Transverse colon (tissue), 4 donors: ENCODE measurements at regions not wholly inside any gene's neighbourhood (a gene's known extent, or its start where the extent isn't known, plus 50 kb on each side); places are given as distances from the start of the nearest gene placed in this dataset.

Source experiments
- DNase-seq: peaks from one replicate; pipeline ENCODE4 v3.0.0-alpha.2; 2019
- H3K27ac ChIP-seq, 4 donors: fragments of 200-600 bp; sonication (generic); 2 replicates each; pipeline ENCODE4 v1.5.1; 2016 to 2018; ENCODE audit warnings: inconsistent platforms in 4 of 4
- H3K27me3 ChIP-seq: fragments of 200-600 bp; sonication (generic); 2 replicates; pipeline ENCODE4 v1.5.1; 2017; ENCODE audit warnings: inconsistent platforms
- H3K36me3 ChIP-seq, 4 donors: fragments of 200-600 bp; sonication (generic); 2 replicates each; pipeline ENCODE4 v1.5.1; 2017 to 2019; ENCODE audit warnings: inconsistent platforms in 4 of 4
- H3K4me1 ChIP-seq, 4 donors: fragments of 200-600 bp; sonication (generic); 2 replicates each; pipeline ENCODE4 v1.5.1; 2017 to 2020; ENCODE audit warnings: inconsistent platforms in 4 of 4
- H3K4me3 ChIP-seq, 4 donors: fragments of 200-600 bp; sonication (generic); 1 replicate in 1 of 4; 2 replicates in 3 of 4; pipeline versions ENCODE4 v1.5.1 to v1.6.1; 2017 to 2019; ENCODE audit warnings: inconsistent platforms in 4 of 4
- H3K9me3 ChIP-seq, 2 donors: fragments of 200-600 bp; sonication (generic); 2 replicates each; pipeline ENCODE4 v1.5.1; 2017 to 2019; ENCODE audit warnings: inconsistent platforms in 2 of 2
- EP300 ChIP-seq: sonication (generic); formaldehyde crosslinking; IDR thresholded peaks from one replicate; pipeline ENCODE4 v1.6.1; 2017; ENCODE audit warnings: antibody characterized with exemption, low read depth
- POLR2A ChIP-seq: fragments of 450-650 bp; IDR thresholded peaks from one replicate; pipeline ENCODE4 v1.6.1; 2016; ENCODE audit warnings: antibody characterized with exemption, mild to moderate bottlenecking, moderate library complexity
- POLR2AphosphoS5 ChIP-seq, 3 donors: sonication (generic); formaldehyde crosslinking; IDR thresholded peaks; one replicate each; pipeline ENCODE4 v1.6.1; 2016; ENCODE audit warnings: antibody characterized with exemption in 3 of 3
- WGBS, 2 donors: methylation state at CpG; one replicate each; pipeline ENCODE4 v1.1.5; 2018; ENCODE audit warnings: low coverage in 1 of 2; 5-methylcytosine and 5-hydroxymethylcytosine counted together
- in situ Hi-C, 4 donors: fragments of 200-750 bp; cut with MboI; loops; one replicate each; pipeline versions ENCODE4 v1.15.0 to v1.15.1; 2017; ENCODE audit warnings: low sequenced_read_pairs in 3 of 4, low pct_ligation_motif_present in 1 of 4, low pct_unique_long_range_greater_than_20kb in 1 of 4
- intact Hi-C: fragments of 100-400 bp; cut with DNase I; formaldehyde crosslinking; loops from one replicate; pipeline ENCODE4 v1.15.1; 2023; ENCODE audit warnings: low total_unique reads
- TF ChIP-seq, protein P1 (sequence below), 5 experiments: fragments of 200-600 bp in 3 of 5; fragments of 450-650 bp in 2 of 5; sonication (generic) in 3 of 5; IDR thresholded peaks; 1 replicate in 2 of 5; 2 replicates in 3 of 5; pipeline ENCODE4 v1.5.1; 2016 to 2017; ENCODE audit warnings: antibody characterized with exemption in 5 of 5, inconsistent platforms in 3 of 5, mild to moderate bottlenecking in 2 of 5, moderate library complexity in 1 of 5

DNA sequence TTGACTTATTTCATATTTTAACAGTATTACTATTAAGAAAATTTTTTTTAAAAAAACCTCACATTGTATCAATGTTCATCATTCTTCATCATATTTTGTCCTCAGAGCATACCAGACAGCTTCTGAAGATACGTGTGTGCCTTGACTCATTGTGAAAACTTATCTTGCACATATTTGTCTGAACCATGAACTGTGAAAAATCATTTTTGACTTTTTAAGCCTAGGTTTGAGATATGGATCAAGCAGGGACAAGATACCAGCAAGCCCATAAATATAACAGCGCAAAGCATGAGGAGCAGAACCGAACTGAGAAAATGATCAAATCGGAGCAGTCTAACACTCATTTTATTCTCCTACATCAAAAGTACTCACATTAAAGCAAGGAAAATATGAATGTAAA, 506.0 kb downstream of the BRINP3 start:
- in situ Hi-C loops, result no loop called here

DNA sequence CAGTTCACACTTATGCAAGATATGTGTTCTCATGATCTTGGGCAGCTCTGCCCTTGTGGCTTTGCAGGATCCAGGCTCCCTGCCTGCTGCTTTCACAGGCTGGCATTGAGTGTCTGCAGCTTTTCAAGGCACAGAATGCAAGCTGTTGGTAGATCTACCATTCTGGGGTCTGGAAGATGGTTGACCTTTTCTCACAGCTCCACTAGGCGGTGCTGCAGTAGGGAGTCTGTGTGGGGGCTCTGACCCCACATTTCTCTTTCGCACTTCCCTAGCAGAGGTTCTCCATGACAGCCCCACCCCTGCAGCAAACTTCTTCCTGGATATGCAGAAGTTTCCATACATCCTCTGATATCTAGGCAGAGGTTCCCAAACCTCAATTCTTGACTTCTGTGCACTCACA, 500.5 kb downstream of the BRINP3 start:
- H3K4me3 ChIP-seq, result no peak overlapping the region
- in situ Hi-C loops, result no loop called here
- H3K9me3 ChIP-seq, result peaks cover 0 to 7% of the 10 kb centered on the region in 2 donors
- no peak for DNase-seq
- H3K27ac ChIP-seq, result no peak overlapping the region
- H3K36me3 ChIP-seq, result no peaks in the 10 kb centered on the region
- no peaks in the 10 kb centered on the region for H3K27me3 ChIP-seq
- no peaks in the 10 kb centered on the region for H3K4me1 ChIP-seq
- intact Hi-C loops, result no loop called here
- 82% methylated on average over 2 of the region's 2 CpGs; no CpG with 5 or more reads in 1 of the 2 donors for WGBS, 2 donors
- TF ChIP-seq POLR2A (no peak), POLR2AphosphoS5 (IDR thresholded peaks at IDR 0.05) (no peak), EP300 (no peak)
- TF ChIP-seq, protein P1, sequence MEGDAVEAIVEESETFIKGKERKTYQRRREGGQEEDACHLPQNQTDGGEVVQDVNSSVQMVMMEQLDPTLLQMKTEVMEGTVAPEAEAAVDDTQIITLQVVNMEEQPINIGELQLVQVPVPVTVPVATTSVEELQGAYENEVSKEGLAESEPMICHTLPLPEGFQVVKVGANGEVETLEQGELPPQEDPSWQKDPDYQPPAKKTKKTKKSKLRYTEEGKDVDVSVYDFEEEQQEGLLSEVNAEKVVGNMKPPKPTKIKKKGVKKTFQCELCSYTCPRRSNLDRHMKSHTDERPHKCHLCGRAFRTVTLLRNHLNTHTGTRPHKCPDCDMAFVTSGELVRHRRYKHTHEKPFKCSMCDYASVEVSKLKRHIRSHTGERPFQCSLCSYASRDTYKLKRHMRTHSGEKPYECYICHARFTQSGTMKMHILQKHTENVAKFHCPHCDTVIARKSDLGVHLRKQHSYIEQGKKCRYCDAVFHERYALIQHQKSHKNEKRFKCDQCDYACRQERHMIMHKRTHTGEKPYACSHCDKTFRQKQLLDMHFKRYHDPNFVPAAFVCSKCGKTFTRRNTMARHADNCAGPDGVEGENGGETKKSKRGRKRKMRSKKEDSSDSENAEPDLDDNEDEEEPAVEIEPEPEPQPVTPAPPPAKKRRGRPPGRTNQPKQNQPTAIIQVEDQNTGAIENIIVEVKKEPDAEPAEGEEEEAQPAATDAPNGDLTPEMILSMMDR (IDR thresholded peaks at IDR 0.05), result no peak

More for the DNA sequence above, 506.0 kb downstream of the BRINP3 start:
- DNase-seq, result no peak
- peaks cover 0 to 7% of the 10 kb centered on the region in 2 donors for H3K9me3 ChIP-seq
- no peak overlapping the region for H3K27ac ChIP-seq
- TF ChIP-seq POLR2A (no peak), EP300 (no peak)
- TF ChIP-seq, protein P1 (IDR thresholded peaks at IDR 0.05), result no peak
- H3K36me3 ChIP-seq, result no peaks in the 10 kb centered on the region
- H3K4me3 ChIP-seq, result no peak overlapping the region
- WGBS, 2 donors, result 88 to 91% methylated on average over 4 of the region's 4 CpGs
- intact Hi-C loops, result no loop called here
- no peaks in the 10 kb centered on the region for H3K4me1 ChIP-seq
- no peaks in the 10 kb centered on the region for H3K27me3 ChIP-seq

DNA sequence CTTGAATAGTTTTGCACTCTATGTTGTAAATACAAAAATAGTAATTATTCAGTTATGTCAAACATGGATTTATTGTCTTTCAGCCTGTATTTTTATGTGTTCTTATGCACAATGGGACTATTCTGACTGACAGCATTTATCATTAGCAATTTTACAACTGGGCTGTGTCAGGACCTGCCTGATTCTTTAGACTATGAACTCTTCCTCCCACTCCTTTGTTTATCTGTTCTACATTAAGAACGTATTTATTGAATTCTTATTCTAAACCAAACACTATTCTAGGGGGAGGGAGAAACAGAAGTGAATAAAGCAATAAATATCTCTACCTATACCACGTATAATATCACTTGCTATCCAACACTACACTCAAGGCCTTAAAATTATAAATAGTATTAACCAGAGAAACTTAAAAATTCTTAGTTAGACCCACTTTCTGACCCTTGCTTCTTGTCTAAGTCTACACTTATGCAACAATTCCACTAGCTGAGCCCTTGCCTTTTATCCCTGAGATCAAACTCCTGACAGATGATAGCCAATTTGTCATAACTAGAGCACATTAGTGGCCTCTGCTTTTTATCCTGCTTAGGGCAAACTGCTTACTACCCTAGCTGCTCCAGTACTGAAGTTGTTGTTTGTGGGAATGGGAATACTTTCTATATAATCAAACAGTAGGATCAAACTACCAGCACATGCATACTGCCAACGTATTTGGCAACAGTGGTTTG, 494.3 kb downstream of the BRINP3 start:
- WGBS, 2 donors, result 25 to 37% methylated on average over 2 to 3 of the region's 3 CpGs
- intact Hi-C loops (no loop called here), in situ Hi-C loops (no loop called here)
- H3K36me3 ChIP-seq, result no peaks in the 10 kb centered on the region
- H3K27me3 ChIP-seq, result no peaks in the 10 kb centered on the region
- no peak overlapping the region for H3K27ac ChIP-seq
- TF ChIP-seq POLR2AphosphoS5 (IDR thresholded peaks at IDR 0.05) (no peak), POLR2A (no peak), EP300 (no peak)
- TF ChIP-seq, protein P1 (IDR thresholded peaks at IDR 0.05), result no peak
- no peaks in the 10 kb centered on the region for H3K4me1 ChIP-seq
- no peaks in the 10 kb centered on the region for H3K9me3 ChIP-seq
- no peak for DNase-seq
- H3K4me3 ChIP-seq, result no peak overlapping the region

DNA sequence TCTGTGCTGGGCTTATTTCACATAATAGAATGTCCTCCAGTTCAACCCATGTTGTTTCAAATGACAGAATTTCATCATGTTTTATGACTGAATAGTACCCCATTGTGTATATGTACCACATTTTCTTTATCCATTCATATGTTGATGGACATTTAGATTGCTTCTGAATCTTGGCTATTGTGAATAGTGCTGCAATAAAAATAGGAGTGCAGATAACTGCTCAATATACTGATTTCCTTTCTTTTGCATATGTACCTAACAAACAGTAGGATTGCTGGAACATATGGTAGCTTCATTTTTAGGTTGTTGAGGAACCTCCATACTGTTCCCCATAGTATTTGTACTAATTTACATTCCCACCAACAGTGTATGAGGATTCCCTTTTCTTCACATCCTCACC, 491.1 kb downstream of the BRINP3 start:
- in situ Hi-C loops (no loop called here), intact Hi-C loops (no loop called here)
- no peaks in the 10 kb centered on the region for H3K27me3 ChIP-seq
- DNase-seq, result no peak
- no peak overlapping the region for H3K27ac ChIP-seq
- H3K36me3 ChIP-seq, result no peaks in the 10 kb centered on the region
- TF ChIP-seq POLR2A (no peak), POLR2AphosphoS5 (IDR thresholded peaks at IDR 0.05) (no peak), EP300 (no peak)
- TF ChIP-seq, protein P1 (IDR thresholded peaks at IDR 0.05), result no peak
- H3K4me3 ChIP-seq, result no peak overlapping the region
- no peaks in the 10 kb centered on the region for H3K9me3 ChIP-seq
- no peaks in the 10 kb centered on the region for H3K4me1 ChIP-seq
